GM04504 (cell line): ENCODE measurements at regions not wholly inside any gene's neighbourhood (a gene's known extent, or its start where the extent isn't known, plus 50 kb on each side); places are given as distances from the start of the nearest gene placed in this dataset.
"Not testable (repeated sequence)": the region's sequence is repeated elsewhere in the genome, so short reads cannot be mapped to it uniquely, and the experiment has no call there.

Source experiments
- DNase-seq: peaks from one replicate; pipeline ENCODE4 v3.0.0-alpha.2; 2012; ENCODE audit warnings: low read depth

DNA sequence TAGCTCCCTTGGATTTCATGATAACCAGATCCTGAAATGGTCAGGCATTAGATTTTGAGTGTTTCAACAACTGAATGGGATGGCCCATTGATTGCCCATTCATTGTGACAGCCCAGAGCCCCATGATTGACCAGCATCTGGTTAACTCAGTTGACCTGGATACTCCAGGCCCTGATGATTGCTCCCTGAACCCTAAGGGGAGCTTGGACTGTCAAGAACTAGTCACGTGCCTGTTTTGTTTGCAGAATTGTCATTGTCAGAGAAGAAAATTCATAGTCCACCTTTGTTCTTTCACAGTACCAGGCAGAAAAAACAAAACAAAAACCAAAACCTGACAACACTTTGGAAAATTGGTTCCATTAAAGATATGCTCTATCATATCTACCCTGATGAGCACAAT, 241.3 kb upstream of the ONECUT1 start:
- DNase-seq, result no peak

DNA sequence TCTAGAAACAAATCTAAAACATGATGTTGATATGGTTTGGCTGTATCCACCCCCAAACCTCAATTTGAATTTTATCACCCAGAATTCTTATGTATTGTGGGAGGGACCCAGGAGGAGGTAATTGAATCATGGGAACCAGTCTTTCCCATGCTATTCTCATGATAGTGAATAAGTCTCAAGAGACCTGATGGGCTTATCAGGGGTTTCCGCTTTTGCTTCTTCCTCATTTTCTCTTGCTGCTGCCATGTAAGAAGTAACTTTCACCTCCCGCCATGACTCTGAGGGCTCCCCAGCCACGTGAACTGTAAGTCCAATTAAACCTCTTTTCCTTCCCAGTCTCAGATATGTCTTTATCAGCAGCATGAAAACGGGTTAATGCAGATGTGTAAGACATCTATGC, 232.7 kb upstream of the ONECUT1 start:
- no peak for DNase-seq

DNA sequence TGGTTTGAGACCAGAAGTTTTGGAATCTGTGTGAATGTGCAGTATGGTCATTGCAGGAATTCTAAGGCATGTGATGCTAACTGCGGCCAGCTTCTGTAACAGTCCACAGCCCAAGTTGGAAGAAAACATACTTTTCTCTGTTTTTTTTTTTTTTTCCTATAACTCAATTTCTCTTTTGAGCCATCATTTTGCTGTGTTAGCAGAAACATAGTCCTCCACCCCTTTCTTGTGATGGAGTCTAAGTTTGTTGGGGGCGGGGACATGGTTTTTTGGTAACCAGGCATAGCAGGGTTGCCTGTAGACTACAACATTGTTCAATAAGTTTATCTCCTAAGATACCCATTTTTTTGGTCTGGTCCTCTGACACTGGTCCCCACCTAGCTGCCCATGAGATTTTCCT, 223.2 kb upstream of the ONECUT1 start:
- DNase-seq, result no peak

DNA sequence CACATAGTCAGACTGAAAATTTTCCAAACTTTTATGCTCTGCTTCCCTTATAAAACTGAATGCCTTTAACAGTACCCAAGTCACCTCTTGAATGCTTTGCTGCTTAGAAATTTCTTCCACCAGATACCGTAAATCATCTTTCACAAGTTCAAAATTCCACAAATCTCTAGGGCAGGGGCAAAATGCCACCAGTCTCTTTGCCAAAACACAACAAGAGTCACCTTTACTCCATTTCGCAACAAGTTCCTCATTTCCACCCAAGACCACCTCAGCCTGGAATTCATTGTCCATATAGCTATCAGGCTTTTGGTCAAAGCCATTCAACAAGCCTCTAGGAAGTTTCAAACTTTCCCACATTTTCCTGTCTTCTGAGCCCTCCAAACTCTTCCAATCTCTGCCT, 221.6 kb upstream of the ONECUT1 start:
- DNase-seq, result not testable (repeated sequence)

DNA sequence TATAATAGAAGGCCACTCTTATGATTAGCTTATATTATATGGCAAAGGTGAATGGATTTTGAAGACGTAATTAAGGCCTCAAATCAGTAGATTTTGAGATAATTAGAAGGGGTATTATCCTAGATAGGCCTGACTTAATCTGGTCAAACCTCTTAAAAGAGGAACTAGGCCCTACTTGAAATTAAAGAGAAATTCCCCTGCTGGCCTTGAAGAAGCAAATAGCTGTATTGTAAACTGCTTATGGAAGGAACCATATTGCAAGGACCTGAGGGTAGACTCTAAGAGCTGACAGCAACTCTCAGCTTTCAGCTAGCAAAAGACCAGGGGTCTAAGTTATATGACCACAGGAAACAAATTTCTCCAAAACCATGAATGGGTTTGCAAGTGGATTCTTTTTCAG, 219.0 kb upstream of the ONECUT1 start:
- no peak for DNase-seq

DNA sequence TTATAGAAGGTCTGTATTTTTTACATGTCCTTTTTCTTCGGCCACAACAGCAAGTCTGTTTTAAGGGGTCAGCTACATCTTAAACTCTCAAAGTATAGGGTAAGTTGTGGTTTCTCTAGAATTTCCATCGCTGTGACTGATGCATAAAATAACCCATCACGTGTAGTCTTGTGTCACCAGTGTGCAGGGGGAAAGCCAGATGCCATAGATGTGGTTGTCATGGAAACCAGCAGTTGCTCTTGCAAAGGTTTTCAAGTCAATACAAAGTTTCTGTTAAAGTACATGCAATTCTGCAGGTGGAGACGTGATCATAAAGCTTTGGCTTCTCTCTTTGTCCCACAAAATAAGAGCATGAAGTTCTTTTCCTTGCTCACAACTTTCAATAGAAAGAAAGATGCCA, 210.3 kb upstream of the ONECUT1 start:
- DNase-seq, result no peak

DNA sequence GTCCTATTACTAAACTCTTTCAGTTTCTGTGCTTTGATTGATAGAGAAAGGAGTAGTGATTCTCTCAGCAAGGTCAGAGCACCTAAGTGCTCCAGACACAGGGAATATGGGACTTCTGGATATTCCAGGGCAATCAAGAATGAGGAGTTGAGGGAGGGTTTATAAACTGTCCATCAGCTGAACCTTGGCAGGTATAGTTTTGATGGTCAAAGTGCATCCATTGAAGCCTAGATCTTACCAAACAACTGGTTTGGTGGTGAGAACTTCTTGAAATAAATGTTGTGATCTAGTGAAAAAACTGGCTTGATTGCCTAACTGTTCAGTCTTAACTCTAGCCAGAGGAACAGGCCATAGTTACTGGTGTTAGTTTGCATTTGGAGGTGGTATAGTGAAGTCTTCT, 207.0 kb upstream of the ONECUT1 start:
- DNase-seq, result no peak

DNA sequence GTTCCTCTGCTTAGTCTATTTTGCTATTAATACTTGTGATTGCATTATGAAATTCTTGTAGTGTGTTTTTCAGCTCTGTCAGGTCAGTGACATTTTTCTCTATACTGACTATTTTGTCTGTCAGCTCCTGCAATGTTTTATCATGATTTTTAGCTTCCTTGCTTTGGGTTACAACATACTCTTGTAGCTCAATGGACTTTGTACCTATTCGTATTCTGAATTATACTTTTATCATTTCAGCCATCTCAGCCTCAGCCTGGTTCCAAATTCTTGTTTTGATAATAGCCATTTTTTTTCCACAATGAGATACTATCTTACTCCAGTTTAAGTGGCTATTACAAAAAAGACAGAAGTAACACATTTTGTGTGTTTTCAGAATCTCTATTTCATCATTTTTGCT, 204.2 kb upstream of the ONECUT1 start:
- DNase-seq, result no peak

DNA sequence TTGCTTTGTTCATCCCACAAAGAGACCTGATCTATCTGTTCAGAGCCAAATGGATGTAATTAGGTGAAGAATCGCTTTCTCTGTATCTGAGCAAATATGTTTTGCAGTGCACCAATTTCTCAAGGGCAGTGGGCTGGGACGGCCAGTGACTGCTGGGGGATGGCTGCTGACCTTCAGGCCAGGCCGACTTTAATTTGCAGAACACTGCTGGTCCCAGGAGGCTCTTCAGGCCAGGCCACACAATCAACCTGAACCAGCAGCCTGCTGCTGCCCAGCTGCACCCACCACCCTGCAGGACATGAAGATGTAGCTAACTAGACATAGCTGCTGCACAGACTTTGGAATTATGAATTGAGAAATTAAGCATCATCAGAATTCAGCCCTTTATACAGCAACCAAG, 194.4 kb upstream of the ONECUT1 start:
- no peak for DNase-seq

DNA sequence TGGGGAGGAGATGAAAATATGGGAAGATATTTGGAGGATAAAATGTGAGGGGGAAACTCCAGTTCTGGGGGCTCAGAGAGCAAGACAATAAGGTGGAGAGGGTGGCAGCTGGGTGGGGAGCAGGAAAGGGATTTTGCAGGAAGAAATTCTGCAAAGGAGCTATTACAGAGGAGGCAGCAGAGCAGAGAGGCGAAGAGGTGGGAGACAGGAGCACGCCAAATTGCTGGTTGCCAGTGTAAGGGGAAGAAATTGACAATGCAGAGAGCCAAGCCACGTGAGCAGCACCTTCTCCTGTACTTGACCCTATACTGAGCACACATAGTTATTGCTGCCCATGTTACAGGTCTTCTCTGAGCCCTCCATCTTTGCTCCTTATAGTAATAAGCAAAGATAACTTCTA, 190.3 kb upstream of the ONECUT1 start:
- no peak for DNase-seq

DNA sequence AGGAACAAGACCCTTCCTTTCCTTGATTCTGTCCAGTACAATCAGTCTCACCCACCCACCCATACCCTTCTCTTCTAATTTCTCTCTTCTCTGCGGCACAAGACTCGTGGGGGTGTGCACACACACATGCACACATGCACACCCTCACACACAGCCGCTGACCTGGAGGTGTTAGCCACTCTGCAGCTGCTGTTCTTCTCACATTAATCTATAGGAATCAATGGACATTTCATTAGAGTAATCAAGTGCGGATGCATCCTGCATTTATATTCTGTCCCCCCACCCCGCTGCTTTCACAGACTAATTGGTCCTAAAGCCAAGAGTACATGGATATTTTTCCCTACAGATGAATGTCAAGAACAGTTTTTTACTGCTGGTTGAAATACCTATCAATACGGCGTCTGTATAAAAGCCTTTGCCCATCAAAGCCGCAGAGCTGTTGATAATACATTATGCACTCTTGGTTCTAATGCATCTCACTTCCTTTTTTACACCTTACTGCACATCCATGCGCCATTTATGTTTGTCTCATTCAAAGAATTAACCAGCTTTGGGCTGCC, 186.5 kb upstream of the ONECUT1 start:
- no peak for DNase-seq

DNA sequence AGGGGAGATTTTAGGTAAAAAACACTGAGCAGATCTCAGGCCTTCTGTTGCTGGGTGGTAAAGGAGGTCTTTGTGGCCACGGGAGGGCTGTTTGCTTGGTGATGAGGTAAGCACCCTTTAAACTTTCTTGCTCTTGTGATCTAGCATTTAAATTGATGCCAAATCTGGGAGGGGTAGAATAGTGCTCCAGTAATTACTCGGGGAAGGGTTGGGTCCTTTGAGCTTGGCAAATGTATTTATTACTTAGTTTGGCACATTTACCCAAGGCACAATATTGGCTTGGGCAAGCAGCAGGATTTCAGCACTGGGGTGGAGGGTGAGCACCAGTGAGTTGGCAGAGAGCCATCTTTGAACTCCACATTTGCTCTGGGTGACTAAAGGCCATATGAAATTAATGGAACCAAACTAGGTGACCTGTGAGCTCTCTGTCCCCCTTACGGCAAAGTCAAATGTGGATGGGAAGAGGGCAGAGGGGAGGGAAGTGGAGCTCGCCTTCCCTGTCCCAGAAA, 185.9 kb upstream of the ONECUT1 start:
- no peak for DNase-seq

DNA sequence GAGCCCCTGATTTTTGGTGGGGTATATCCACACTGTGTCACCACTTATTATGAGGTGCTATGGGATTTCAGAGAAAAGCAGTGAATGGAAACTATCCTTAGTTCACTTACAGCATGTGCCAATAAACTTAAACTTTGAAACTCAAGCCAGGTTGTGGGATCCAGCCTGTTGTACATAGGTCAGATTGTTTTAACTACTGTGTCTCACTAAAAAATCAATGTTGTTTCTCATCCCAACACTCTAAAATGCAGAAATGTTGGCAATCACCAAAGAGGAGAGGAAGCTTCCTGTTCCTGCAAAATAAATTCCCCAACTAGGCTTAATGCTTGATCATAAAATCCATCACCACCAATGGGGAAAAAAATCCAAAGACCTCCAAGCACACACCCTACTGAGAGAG, 173.7 kb upstream of the ONECUT1 start:
- no peak for DNase-seq

DNA sequence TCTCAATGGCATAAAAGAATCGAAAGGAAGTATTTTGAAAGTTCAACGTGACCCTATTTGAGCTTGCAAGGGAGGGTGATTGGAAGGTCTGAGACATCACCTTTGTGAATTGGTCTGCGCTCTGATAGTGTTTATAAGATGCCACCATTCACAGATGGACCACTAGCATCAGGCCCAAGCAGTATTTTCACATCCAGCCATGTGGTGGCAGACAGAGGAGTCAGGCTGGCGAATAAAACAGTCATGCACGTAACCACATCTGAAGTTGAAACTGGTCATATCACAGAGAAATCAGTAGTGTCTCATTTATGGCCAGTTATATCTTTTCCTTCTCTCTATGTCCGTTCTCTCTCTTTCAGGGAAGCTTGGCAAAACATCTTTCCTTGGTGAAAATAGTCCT, 170.1 kb upstream of the ONECUT1 start:
- no peak for DNase-seq

DNA sequence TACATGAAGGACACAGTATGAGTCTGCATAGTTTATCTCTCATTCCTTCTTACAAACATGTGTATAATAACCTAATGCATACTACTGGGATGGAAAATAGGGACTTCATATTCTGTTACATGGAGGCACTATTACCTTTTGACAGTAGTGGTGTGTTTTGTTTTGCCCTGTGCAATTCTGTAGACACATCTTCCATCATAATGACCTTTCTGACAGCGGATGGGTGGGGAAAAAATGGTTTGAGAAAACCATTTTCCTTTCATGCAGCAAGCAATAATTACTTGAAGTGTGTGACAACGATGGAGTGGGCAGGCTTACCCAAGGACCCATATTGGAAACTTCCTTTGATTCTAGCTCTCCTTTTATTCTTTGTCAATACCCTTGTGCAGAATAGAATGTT, 153.6 kb upstream of the ONECUT1 start:
- DNase-seq, result no peak

DNA sequence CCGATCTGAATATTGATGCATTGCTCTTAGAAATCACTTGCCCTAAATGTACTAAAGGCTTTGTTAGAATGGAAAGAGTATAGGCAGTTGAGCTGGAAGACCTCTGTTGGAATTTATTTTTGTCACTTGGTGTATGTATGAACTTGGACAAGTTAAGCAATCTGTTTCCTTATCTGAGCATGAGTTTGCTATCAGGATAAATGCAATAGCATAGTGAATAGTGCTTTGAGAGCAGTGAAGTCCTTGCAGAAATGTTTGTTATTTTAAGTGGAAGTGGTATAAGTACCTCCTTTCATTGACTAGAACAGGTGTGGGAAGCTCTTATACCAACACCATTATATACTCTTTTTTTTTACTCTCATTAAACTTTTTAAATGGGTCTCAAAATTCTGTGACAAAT, 146.4 kb upstream of the ONECUT1 start:
- no peak for DNase-seq

DNA sequence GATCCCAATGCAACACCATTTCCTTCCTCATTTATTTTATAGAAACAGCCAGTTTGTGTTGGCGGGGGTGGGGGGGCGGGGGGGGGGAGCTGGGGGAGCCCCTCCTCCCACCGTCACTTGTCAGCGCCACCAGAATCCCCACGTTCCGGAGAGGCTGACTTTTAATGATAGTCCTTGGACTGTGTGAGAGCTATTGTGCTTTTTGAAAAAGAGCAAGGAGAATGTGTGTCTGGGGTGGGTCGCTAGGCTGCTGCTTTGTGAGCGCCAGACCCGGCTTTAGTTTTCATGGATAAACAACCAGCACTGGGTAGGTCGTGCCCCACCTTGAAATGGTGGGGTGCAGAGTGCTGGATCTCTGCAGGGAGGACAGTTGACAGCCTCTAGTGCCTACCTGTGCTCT, 135.0 kb upstream of the ONECUT1 start:
- DNase-seq, result no peak

DNA sequence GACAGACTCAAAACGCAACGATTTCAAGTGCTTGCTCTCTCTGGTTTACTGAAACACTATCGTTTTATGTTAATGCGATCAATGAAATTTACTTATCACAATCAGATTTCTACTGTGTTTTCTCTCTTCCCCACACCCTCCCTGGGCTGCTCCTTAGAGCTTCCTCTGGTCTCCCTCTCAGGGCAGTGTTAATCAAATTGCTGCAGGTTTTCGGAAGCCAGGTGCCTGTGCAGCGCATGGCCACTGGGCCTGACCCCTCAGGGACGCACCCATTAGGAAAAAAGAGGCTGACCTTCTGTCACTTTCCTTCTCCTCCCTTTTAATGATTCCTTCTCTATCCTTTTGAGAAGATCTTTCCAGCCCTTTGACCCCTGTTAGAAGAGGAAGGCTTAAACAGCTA, 134.5 kb upstream of the ONECUT1 start:
- no peak for DNase-seq

DNA sequence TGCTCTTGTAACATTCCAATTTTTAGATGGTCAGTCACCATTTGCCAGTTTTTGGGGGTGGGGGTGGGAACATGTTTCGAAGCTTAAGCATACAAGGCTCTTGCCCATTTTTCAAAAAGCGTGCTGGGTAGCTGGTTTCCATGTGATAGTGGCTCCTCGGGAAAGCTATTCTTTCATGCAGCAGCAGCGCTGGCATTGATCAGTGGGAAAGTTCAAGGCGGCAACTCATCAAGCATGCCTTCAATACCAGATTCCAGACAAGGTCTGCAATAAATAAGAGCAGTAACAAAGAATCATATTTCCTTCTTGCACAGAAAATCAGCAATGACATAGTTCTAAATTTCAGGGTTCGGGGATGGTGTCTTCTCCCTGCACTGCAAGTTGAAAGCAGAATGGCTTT, 133.5 kb upstream of the ONECUT1 start:
- no peak for DNase-seq

DNA sequence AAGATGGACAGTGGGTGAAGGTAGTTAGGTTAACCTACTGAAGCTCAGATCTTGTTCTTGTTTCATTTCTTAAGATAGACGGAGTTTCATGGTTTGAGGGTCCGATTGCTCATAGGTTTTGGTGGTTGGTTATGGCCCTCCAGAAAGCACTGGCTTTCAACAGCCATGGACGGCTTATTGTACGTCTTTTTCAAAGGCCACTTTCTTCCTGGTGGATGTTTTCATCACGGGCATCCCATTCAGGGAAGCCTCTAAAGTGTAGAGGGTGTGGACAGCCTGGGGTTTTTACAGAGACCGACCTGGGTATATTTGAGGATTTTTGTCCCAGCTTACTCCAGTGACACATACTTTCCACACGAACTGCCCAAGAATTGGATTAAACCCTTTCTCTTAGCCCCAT, 132.7 kb upstream of the ONECUT1 start:
- no peak for DNase-seq

DNA sequence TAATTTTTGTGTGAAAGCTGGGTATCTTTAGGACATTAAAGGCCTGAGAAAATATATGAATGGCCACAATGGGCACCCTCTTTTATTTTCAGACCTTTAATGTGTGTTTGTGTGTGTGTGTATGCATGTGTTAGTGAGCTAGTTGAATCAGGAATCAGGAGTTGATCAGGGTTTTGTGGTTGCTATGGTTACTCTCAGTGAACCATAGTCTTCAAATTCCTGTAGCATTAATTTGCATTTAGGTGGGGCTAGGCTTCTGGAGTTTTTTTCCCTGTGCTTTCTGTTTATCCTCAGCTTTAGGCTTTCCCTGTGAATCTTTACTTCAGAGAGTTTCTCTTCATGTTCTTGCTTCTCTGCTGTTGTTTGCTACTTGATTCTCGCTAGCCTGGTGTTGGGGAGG, 122.0 kb upstream of the ONECUT1 start:
- no peak for DNase-seq

DNA sequence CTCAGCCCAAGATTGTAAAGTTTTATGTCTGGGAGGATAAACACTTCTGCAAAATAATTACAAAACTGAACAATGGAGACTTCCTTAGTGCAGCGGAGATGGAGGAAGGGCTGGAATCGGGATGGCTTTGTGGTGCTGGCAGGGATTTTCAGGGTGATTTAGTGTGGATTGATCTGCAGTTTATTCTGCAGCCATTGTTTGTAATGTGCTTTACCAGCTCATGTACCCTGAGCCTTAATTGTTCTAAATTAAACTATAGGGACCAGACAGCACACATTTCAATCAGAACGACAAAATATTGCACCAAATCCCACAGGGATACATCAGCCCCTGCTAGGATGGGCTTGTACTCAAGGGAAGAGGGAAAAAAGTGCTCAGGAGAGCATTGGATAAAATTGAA, 103.2 kb upstream of the ONECUT1 start:
- DNase-seq, result no peak

DNA sequence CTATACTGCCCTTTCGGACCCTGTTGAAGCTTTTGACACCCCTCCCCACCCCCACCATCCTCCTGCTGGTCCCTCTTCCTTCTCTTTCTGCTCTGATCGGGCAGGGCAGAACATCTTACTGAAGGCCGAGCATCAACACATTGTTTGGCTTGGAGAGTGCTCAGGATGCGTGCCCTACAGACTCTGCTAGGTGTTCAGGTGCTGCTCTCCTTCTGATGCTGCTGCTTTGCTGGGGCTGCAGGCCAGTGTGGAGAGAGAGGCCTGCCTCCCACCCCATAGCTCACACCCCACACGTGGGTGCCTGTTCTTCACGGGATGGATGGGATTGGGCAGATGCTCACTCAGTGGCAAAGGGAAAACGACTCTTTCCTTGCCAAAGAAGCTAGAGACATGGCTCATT, 89.8 kb upstream of the ONECUT1 start:
- no peak for DNase-seq

DNA sequence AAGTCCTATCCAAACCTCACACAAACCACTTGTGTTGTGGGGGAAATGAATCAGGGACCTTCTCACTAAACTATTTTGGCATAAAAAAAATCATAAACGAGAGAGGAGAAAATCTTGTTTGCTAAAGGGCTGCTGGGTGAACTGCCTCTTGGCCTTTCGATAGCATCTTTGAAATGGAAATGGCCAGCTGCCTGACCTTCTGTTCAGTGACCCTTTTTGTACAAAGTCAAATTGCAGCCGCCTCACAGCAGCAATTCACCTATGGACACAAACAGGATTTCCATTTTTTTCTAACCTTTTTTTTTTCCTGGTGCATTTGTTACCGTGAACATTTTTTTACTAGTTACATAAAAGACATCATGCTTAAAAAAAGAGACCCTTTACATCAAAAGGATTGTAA, 89.0 kb upstream of the ONECUT1 start:
- DNase-seq, result no peak
